ENCODE measurements at regions not wholly inside any gene's neighbourhood (a gene's known extent, or its start where the extent isn't known, plus 50 kb on each side); places are given as distances from the start of the nearest gene placed in this dataset.

- no peak for DNase-seq
- TF ChIP-seq CTCF (IDR thresholded peaks at IDR 0.05) = no peak
- intact Hi-C loops (cut with DNase I) = no loop called here
- no peaks in the 10 kb centered on the region for H3K9me3 ChIP-seq
- ATAC-seq = no peak
- H3K4me1 ChIP-seq = no peaks in the 10 kb centered on the region
- H3K27me3 ChIP-seq = peaks cover 0 to 87% (median 51%) of the 10 kb centered on the region in 7 donors
- H3K4me3 ChIP-seq = no peak overlapping the region
- no peaks in the 10 kb centered on the region for H3K36me3 ChIP-seq
- 86 to 92% methylated on average over 2 of the region's 2 CpGs for WGBS, 2 donors
- no peak overlapping the region for H3K27ac ChIP-seq
These were observed 188.3 kb upstream of the KCNG1 start for GRCh38 chr20:51211191-51211590.

GRCh38 chr20:51210084-51210483, 187.2 kb upstream of the KCNG1 start:
- ATAC-seq (no peak), DNase-seq (no peak)
- TF ChIP-seq CTCF (IDR thresholded peaks at IDR 0.05) = no peak
- Histone ChIP-seq H3K27ac (no peak overlapping the region), H3K27me3 (peaks cover 0 to 83% (median 46%) of the 10 kb centered on the region in 7 donors), H3K4me3 (no peak overlapping the region), H3K36me3 (no peaks in the 10 kb centered on the region), H3K9me3 (no peaks in the 10 kb centered on the region), H3K4me1 (no peaks in the 10 kb centered on the region)
- intact Hi-C loops (cut with DNase I) = no loop called here
- 47 to 50% methylated on average over 1 of the region's 1 CpG for WGBS, 2 donors

GRCh38 chr20:51208162-51208561, 185.3 kb upstream of the KCNG1 start:
- WGBS, 2 donors = 79% methylated on average over 3 of the region's 3 CpGs
- TF ChIP-seq CTCF (IDR thresholded peaks at IDR 0.05) = no peak
- Histone ChIP-seq H3K4me1 (no peaks in the 10 kb centered on the region), H3K9me3 (no peaks in the 10 kb centered on the region), H3K36me3 (no peaks in the 10 kb centered on the region), H3K27me3 (peaks cover 0 to 76% (median 43%) of the 10 kb centered on the region in 7 donors), H3K27ac (no peak overlapping the region), H3K4me3 (no peak overlapping the region)
- intact Hi-C loops (cut with DNase I) = no loop called here
- DNase-seq (no peak), ATAC-seq (no peak)

- H3K9me3 ChIP-seq = no peaks in the 10 kb centered on the region
- no peak for TF ChIP-seq CTCF (IDR thresholded peaks at IDR 0.05)
- intact Hi-C loops (cut with DNase I) = no loop called here
- no peak overlapping the region for H3K4me3 ChIP-seq
- DNase-seq (no peak), ATAC-seq (no peak)
- H3K36me3 ChIP-seq = no peaks in the 10 kb centered on the region
- H3K27me3 ChIP-seq = peaks cover 0 to 61% (median 35%) of the 10 kb centered on the region in 7 donors
- H3K27ac ChIP-seq = no peak overlapping the region
- WGBS, 2 donors = 85% methylated on average over 5 of the region's 5 CpGs
- H3K4me1 ChIP-seq = no peaks in the 10 kb centered on the region
These were observed 183.2 kb upstream of the KCNG1 start for GRCh38 chr20:51206032-51206662.

Measured in heart right ventricle (tissue), 16 donors.